A549 (cell line): ENCODE measurements at regions not wholly inside any gene's neighbourhood (a gene's known extent, or its start where the extent isn't known, plus 50 kb on each side); places are given as distances from the start of the nearest gene placed in this dataset.

Experiments
- ATAC-seq, 2 experiments: fragments of 200-7000 bp in 1 of 2; fragments of >200 bp in 1 of 2; cut with Nextera tagmentation in 1 of 2; cut with Tn5 transposase in 1 of 2; 3 replicates each; pipeline versions ENCODE4 v1.8.0 to v1.9.1; 2018 to 2020; ENCODE audit warnings: mild to moderate bottlenecking in 1 of 2, moderate library complexity in 1 of 2
- CTCF ChIA-PET: fragments of 300-600 bp; sonication (Branson Sonifier 250); formaldehyde crosslinking; extraction: SDS; loops from one replicate; lab custom pipeline; 2021; ENCODE audit warnings: antibody characterized with exemption, inconsistent platforms; lab: Yijun Ruan, JAX
- POLR2A ChIA-PET: fragments of 350-600 bp; formaldehyde crosslinking; extraction: SDS; loops from one replicate; lab custom pipeline; 2021; ENCODE audit warnings: antibody characterized with exemption, inconsistent platforms; lab: Yijun Ruan, JAX
- DNase-seq, 2 experiments: peaks; one replicate each; pipeline versions ENCODE4 v3.0.0 to v3.0.0-alpha.2; 2011 to 2016; ENCODE audit warnings: low read depth in 1 of 2, low spot score in 1 of 2
- FAIRE-seq: peaks from 2 replicates; lab custom pipeline; 2011; peaks lifted over from hg19 to GRCh38; lab: Jason Lieb, UNC
- H3K27ac ChIP-seq, 2 experiments: fragments of >200 bp; sonication (Bioruptor Twin); formaldehyde crosslinking; 3 replicates each; pipeline ENCODE4 v1.5.1; 2016 to 2017
- H3K4me1 ChIP-seq: fragments of >200 bp; sonication (Bioruptor Twin); formaldehyde crosslinking; 3 replicates; pipeline ENCODE4 v1.6.1; 2016
- H3K4me2 ChIP-seq: fragments of >200 bp; sonication (Bioruptor Twin); formaldehyde crosslinking; 3 replicates; pipeline ENCODE4 v1.6.1; 2016
- H3K4me3 ChIP-seq: fragments of >200 bp; sonication (Bioruptor Twin); formaldehyde crosslinking; 3 replicates; pipeline ENCODE4 v1.5.1; 2016
- H3K9me3 ChIP-seq: fragments of >200 bp; sonication (Bioruptor Twin); formaldehyde crosslinking; 3 replicates; pipeline ENCODE4 v1.6.1; 2016
- BCL3 ChIP-seq: fragments of >200 bp; sonication (Bioruptor Twin); formaldehyde crosslinking; IDR thresholded peaks from 3 replicates; pipeline ENCODE4 v1.6.1; 2016
- BHLHE40 ChIP-seq: IDR thresholded peaks from 2 replicates; pipeline ENCODE4 v1.6.1; 2012; ENCODE audit warnings: low read depth, low read length, inconsistent platforms
- CBX8 ChIP-seq: fragments of 200-600 bp; sonication (generic); IDR thresholded peaks from 2 replicates; pipeline ENCODE4 v1.6.1; 2016
- CEBPB ChIP-seq, 2 experiments: fragments of >200 bp in 1 of 2; sonication (Bioruptor Twin) in 1 of 2; formaldehyde crosslinking in 1 of 2; IDR thresholded peaks; 2 replicates each; pipeline ENCODE4 v1.6.1; 2012 to 2016
- CHD2 ChIP-seq: fragments of 150-350 bp; IDR thresholded peaks from 2 replicates; pipeline ENCODE4 v1.6.1; 2014; ENCODE audit warnings: low read length; ENCODE audit not compliant: partially characterized antibody
- CHD4 ChIP-seq: fragments of 200-600 bp; sonication (generic); IDR thresholded peaks from 2 replicates; pipeline ENCODE4 v1.6.1; 2016; ENCODE audit warnings: antibody characterized with exemption, mild to moderate bottlenecking, borderline replicate concordance
- CTCF ChIP-seq: fragments of >200 bp; sonication (Bioruptor Twin); formaldehyde crosslinking; IDR thresholded peaks from 3 replicates; pipeline ENCODE4 v1.5.1; 2016
- E2F6 ChIP-seq: IDR thresholded peaks from 2 replicates; pipeline ENCODE4 v1.6.1; 2012; ENCODE audit warnings: low read depth, borderline replicate concordance
- EHF ChIP-seq: fragments of 250-450 bp; sonication (Bioruptor Pico); IDR thresholded peaks from 2 replicates; pipeline ENCODE4 v1.5.0; 2020; ENCODE audit warnings: mild to moderate bottlenecking
- EHMT2 ChIP-seq: fragments of 200-600 bp; sonication (generic); IDR thresholded peaks from 2 replicates; pipeline ENCODE4 v1.6.1; 2016; ENCODE audit warnings: antibody characterized with exemption, low read depth, mild to moderate bottlenecking, moderate library complexity
- EP300 ChIP-seq, 2 experiments: fragments of >200 bp; sonication (Bioruptor Twin); formaldehyde crosslinking; IDR thresholded peaks; 2 replicates in 1 of 2; 3 replicates in 1 of 2; pipeline ENCODE4 v1.6.1; 2016 to 2017
- FOSB ChIP-seq: fragments of 250-450 bp; sonication (Bioruptor Pico); IDR thresholded peaks from 2 replicates; pipeline ENCODE4 v1.5.0; 2020; ENCODE audit warnings: mild to moderate bottlenecking, moderate library complexity
- FOSL2 ChIP-seq, 2 experiments: fragments of 450-650 bp in 1 of 2; fragments of >200 bp in 1 of 2; sonication (Bioruptor Twin) in 1 of 2; formaldehyde crosslinking; IDR thresholded peaks; 2 replicates each; pipeline versions ENCODE4 v1.5.0 to v1.6.1; 2016 to 2020; ENCODE audit warnings: mild to moderate bottlenecking in 1 of 2, moderate library complexity in 1 of 2
- FOXS1 ChIP-seq: fragments of 250-450 bp; sonication (Bioruptor Pico); IDR thresholded peaks from 2 replicates; pipeline ENCODE4 v1.5.0; 2020; ENCODE audit warnings: mild to moderate bottlenecking, moderate library complexity
- GATA3 ChIP-seq: IDR thresholded peaks from 2 replicates; pipeline ENCODE4 v1.6.1; 2012; ENCODE audit warnings: borderline replicate concordance
- HEYL ChIP-seq: fragments of 250-450 bp; sonication (Bioruptor Pico); IDR thresholded peaks from 2 replicates; pipeline ENCODE4 v1.8.0; 2021; ENCODE audit warnings: mild to moderate bottlenecking, moderate library complexity
- HOXB13 ChIP-seq: fragments of 250-450 bp; sonication (Bioruptor Pico); IDR thresholded peaks from 2 replicates; pipeline ENCODE4 v1.5.0; 2020; ENCODE audit warnings: low read depth, mild to moderate bottlenecking, moderate library complexity
- HOXB5 ChIP-seq: fragments of 250-450 bp; sonication (Bioruptor Pico); IDR thresholded peaks from 2 replicates; pipeline ENCODE4 v1.5.0; 2020; ENCODE audit warnings: mild to moderate bottlenecking, moderate library complexity
- JUN ChIP-seq, 2 experiments: fragments of >200 bp; sonication (Bioruptor Twin); formaldehyde crosslinking; IDR thresholded peaks; 2 replicates in 1 of 2; 3 replicates in 1 of 2; pipeline ENCODE4 v1.6.1; 2016 to 2017
- JUNB ChIP-seq: fragments of >200 bp; sonication (Bioruptor Twin); formaldehyde crosslinking; IDR thresholded peaks from 2 replicates; pipeline ENCODE4 v1.6.1; 2016
- KDM1A ChIP-seq: fragments of 200-600 bp; sonication (generic); IDR thresholded peaks from 2 replicates; pipeline ENCODE4 v1.6.1; 2016; ENCODE audit warnings: low read depth, mild to moderate bottlenecking
- MAFK ChIP-seq: fragments of 450-650 bp; IDR thresholded peaks from 2 replicates; pipeline ENCODE4 v1.6.1; 2014; ENCODE audit not compliant: partially characterized antibody
- MAX ChIP-seq: IDR thresholded peaks from 2 replicates; pipeline ENCODE4 v1.6.1; 2012
- NFE2L2 ChIP-seq: fragments of 150-350 bp; conservative IDR thresholded peaks from 2 replicates; pipeline ENCODE4 v1.6.1; 2014; ENCODE audit warnings: low read length
- NR3C1 ChIP-seq: fragments of >200 bp; sonication (Bioruptor Twin); formaldehyde crosslinking; IDR thresholded peaks from 3 replicates; pipeline ENCODE4 v1.6.1; 2017
- PHF8 ChIP-seq: fragments of 200-600 bp; sonication (generic); IDR thresholded peaks from 2 replicates; pipeline ENCODE4 v1.6.1; 2016; ENCODE audit warnings: low read depth, mild to moderate bottlenecking, antibody characterized with exemption, moderate library complexity, borderline replicate concordance
- POLR2A ChIP-seq: IDR thresholded peaks from 2 replicates; pipeline ENCODE4 v1.6.1; 2012; ENCODE audit warnings: mild to moderate bottlenecking, low read length
- RAD21 ChIP-seq, 2 experiments: fragments of >200 bp in 1 of 2; sonication (Bioruptor Twin) in 1 of 2; formaldehyde crosslinking in 1 of 2; IDR thresholded peaks in 1 of 2; conservative IDR thresholded peaks in 1 of 2; 2 replicates in 1 of 2; 3 replicates in 1 of 2; pipeline ENCODE4 v1.6.1; 2012 to 2018; ENCODE audit warnings: inconsistent platforms in 1 of 2
- RARB ChIP-seq: fragments of 250-450 bp; sonication (Bioruptor Pico); IDR thresholded peaks from 2 replicates; pipeline ENCODE4 v1.8.0; 2021; ENCODE audit warnings: mild to moderate bottlenecking, moderate library complexity
- REST ChIP-seq: fragments of 200-600 bp; sonication (generic); IDR thresholded peaks from 2 replicates; pipeline ENCODE4 v1.6.1; 2016; ENCODE audit warnings: antibody characterized with exemption, mild to moderate bottlenecking, moderate library complexity
- RFX5 ChIP-seq: fragments of 450-650 bp; IDR thresholded peaks from 2 replicates; pipeline ENCODE4 v1.7.1; 2014; ENCODE audit warnings: antibody characterized with exemption, mild to moderate bottlenecking, moderate library complexity
- RNF2 ChIP-seq: fragments of 200-600 bp; sonication (generic); IDR thresholded peaks from 2 replicates; pipeline ENCODE4 v1.6.1; 2016; ENCODE audit warnings: low read depth, mild to moderate bottlenecking, antibody characterized with exemption, moderate library complexity, borderline replicate concordance
- SMC3 ChIP-seq: fragments of >200 bp; sonication (Bioruptor Twin); formaldehyde crosslinking; IDR thresholded peaks from 3 replicates; pipeline ENCODE4 v1.6.1; 2018; ENCODE audit warnings: inconsistent platforms
- TFCP2L1 ChIP-seq: fragments of 250-450 bp; sonication (Bioruptor Pico); IDR thresholded peaks from 2 replicates; pipeline ENCODE4 v1.5.0; 2021; ENCODE audit warnings: mild to moderate bottlenecking
- TP53 ChIP-seq: fragments of 250-450 bp; sonication (Bioruptor Pico); IDR thresholded peaks from 2 replicates; pipeline ENCODE4 v1.5.0; 2021; ENCODE audit warnings: mild to moderate bottlenecking, moderate library complexity
- ZC3H11A ChIP-seq: fragments of 450-650 bp; IDR thresholded peaks from 2 replicates; pipeline ENCODE4 v1.6.1; 2014; ENCODE audit warnings: antibody characterized with exemption, mild to moderate bottlenecking
- ZNF302 ChIP-seq: fragments of 250-450 bp; sonication (Bioruptor Pico); IDR thresholded peaks from 2 replicates; pipeline ENCODE4 v1.9.0; 2021; ENCODE audit warnings: inconsistent platforms, mild to moderate bottlenecking, moderate library complexity
- ZSCAN20 ChIP-seq: fragments of 250-450 bp; sonication (Bioruptor Pico); IDR thresholded peaks from 2 replicates; pipeline ENCODE4 v1.8.0; 2022; ENCODE audit warnings: mild to moderate bottlenecking, moderate library complexity
- WGBS: methylation state at CpG from one replicate; pipeline ENCODE4 v1.1.6; 2017; ENCODE audit errors: missing lambda C conversion rate; 5-methylcytosine and 5-hydroxymethylcytosine counted together

- ChIA-PET POLR2A (no interaction called here), CTCF (no interaction called here)
- no peak for TF ChIP-seq MAX
- no peak for TF ChIP-seq CEBPB (IDR thresholded peaks at IDR 0.05)
- no peak for TF ChIP-seq SMC3
- no peak for TF ChIP-seq KDM1A
- TF ChIP-seq CTCF = no peak
- TF ChIP-seq RNF2 = no peak
- TF ChIP-seq CHD2 = no peak
- TF ChIP-seq JUNB = peak; percentile 52; the same call in 1 of the 2 replicates
- TF ChIP-seq RFX5 = no peak
- TF ChIP-seq PHF8 = no peak
- no peak for TF ChIP-seq RARB (CRISPR knock-in tag)
- 0 out of 5 replicates have a peak, but pooled peaks of 1 of the 2 experiments have one; percentile 46 for TF ChIP-seq JUN (IDR thresholded peaks at IDR 0.05)
- no peak for TF ChIP-seq CBX8
- no peak for TF ChIP-seq POLR2A
- TF ChIP-seq FOXS1 (CRISPR knock-in tag) = no peak
- peak; percentile 89 for TF ChIP-seq FOSL2 (IDR thresholded peaks at IDR 0.05)
- TF ChIP-seq FOSL2 (CRISPR knock-in tag; IDR thresholded peaks at IDR 0.05) = peak; percentile 97
- no peak for TF ChIP-seq EHMT2
- TF ChIP-seq RAD21 (conservative IDR thresholded peaks at IDR 0.05 in 1 of 2, IDR thresholded peaks at IDR 0.05 in 1 of 2) = peak in 1 of 2 experiments; percentile 21; a peak in 2 of 5 replicates
- TF ChIP-seq BHLHE40 = no peak
- no peak for TF ChIP-seq NR3C1
- no peak for TF ChIP-seq HOXB13
- no peak for TF ChIP-seq HEYL (CRISPR knock-in tag)
- TF ChIP-seq HOXB5 (CRISPR knock-in tag) = no peak
- TF ChIP-seq ZSCAN20 = no peak
- no peak for TF ChIP-seq ZC3H11A
- no peak for TF ChIP-seq REST
- TF ChIP-seq MAFK = peak; percentile 37
- no peak for TF ChIP-seq TFCP2L1 (CRISPR knock-in tag)
- no peak for TF ChIP-seq CHD4
- no peak; the same call in 1 of the 2 replicates for TF ChIP-seq NFE2L2
- no peak for TF ChIP-seq BCL3
- TF ChIP-seq TP53 (CRISPR knock-in tag) = no peak
- peak; percentile 54; the same call in 1 of the 2 replicates for TF ChIP-seq GATA3
- no peak for TF ChIP-seq EHF (CRISPR knock-in tag)
- TF ChIP-seq E2F6 = no peak
- 0 out of 5 replicates have a peak, but pooled peaks of 1 of the 2 experiments have one; percentile 4 for TF ChIP-seq EP300 (IDR thresholded peaks at IDR 0.05)
- TF ChIP-seq FOSB (CRISPR knock-in tag) = no peak
- no peak for TF ChIP-seq ZNF302 (CRISPR knock-in tag)
- no peaks in the 10 kb centered on the region for H3K9me3 ChIP-seq
- DNase-seq = peak; percentile 49 to 79
- H3K27ac ChIP-seq = peak overlapping the region; percentile 74 to 92
- peaks cover 28% of the 10 kb centered on the region for H3K4me1 ChIP-seq
- FAIRE-seq = peak; percentile 91
- H3K4me3 ChIP-seq = 0 out of 3 replicates have a peak overlapping the region, but pooled peaks have one; percentile 17
- WGBS = 0% methylated on average over 4 of the region's 4 CpGs
- peak overlapping the region; percentile 89 for H3K4me2 ChIP-seq
- peak; percentile 98 to 99 for ATAC-seq
These were observed 319.4 kb downstream of the KCNC2 start for GRCh38 chr12:74890237-74890599.
